Activated naive CD4-positive, alpha-beta T cell treated with anti-CD3 and anti-CD28 coated beads, Interleukin-2, amount 50 U/mL, for 24 hours (primary cell): ENCODE measurements at regions not wholly inside any gene's neighbourhood (a gene's known extent, or its start where the extent isn't known, plus 50 kb on each side); places are given as distances from the start of the nearest gene placed in this dataset.

Experiments
- H3K27ac Mint-ChIP-seq: one replicate; pipeline ENCODE4 v1.8.0; 2021; ENCODE audit warnings: mild to moderate bottlenecking, mixed read lengths
- H3K27me3 Mint-ChIP-seq: one replicate; pipeline ENCODE4 v1.8.0; 2021; ENCODE audit warnings: mixed read lengths
- H3K36me3 Mint-ChIP-seq: one replicate; pipeline ENCODE4 v1.8.0; 2021; ENCODE audit warnings: mixed read lengths
- H3K4me1 Mint-ChIP-seq: one replicate; pipeline ENCODE4 v1.8.0; 2021; ENCODE audit warnings: mixed read lengths
- H3K4me3 Mint-ChIP-seq: one replicate; pipeline ENCODE4 v1.8.0; 2021; ENCODE audit warnings: mild to moderate bottlenecking, mixed read lengths
- H3K9me3 Mint-ChIP-seq: one replicate; pipeline ENCODE4 v1.8.0; 2021; ENCODE audit warnings: mixed read lengths

- H3K9me3 Mint-ChIP-seq, result no peaks in the 10 kb centered on the region
- peaks cover 3% of the 10 kb centered on the region for H3K4me1 Mint-ChIP-seq
- H3K4me3 Mint-ChIP-seq, result no peak overlapping the region
- H3K36me3 Mint-ChIP-seq, result no peaks in the 10 kb centered on the region
- H3K27me3 Mint-ChIP-seq, result no peaks in the 10 kb centered on the region
- H3K27ac Mint-ChIP-seq, result no peak overlapping the region
Measured at GRCh38 chr16:85423631-85424030, 189.5 kb upstream of the GSE1 start.

- Mint-ChIP-seq H3K36me3 (no peaks in the 10 kb centered on the region), H3K27ac (no peak overlapping the region), H3K4me3 (no peak overlapping the region), H3K4me1 (peaks cover 3% of the 10 kb centered on the region), H3K9me3 (no peaks in the 10 kb centered on the region), H3K27me3 (no peaks in the 10 kb centered on the region)
Measured at GRCh38 chr16:85424260-85425073, 188.7 kb upstream of the GSE1 start.

GRCh38 chr16:85425074-85425662 lies 188.0 kb upstream of the GSE1 start:
- Mint-ChIP-seq H3K27ac (no peak overlapping the region), H3K9me3 (no peaks in the 10 kb centered on the region), H3K27me3 (no peaks in the 10 kb centered on the region), H3K4me3 (no peak overlapping the region), H3K4me1 (peaks cover 3% of the 10 kb centered on the region), H3K36me3 (no peaks in the 10 kb centered on the region)

- no peaks in the 10 kb centered on the region for H3K9me3 Mint-ChIP-seq
- no peaks in the 10 kb centered on the region for H3K36me3 Mint-ChIP-seq
- H3K4me3 Mint-ChIP-seq, result no peak overlapping the region
- no peaks in the 10 kb centered on the region for H3K27me3 Mint-ChIP-seq
- H3K27ac Mint-ChIP-seq, result no peak overlapping the region
- no peaks in the 10 kb centered on the region for H3K4me1 Mint-ChIP-seq
Measured at GRCh38 chr16:85426806-85427205, 186.3 kb upstream of the GSE1 start.

- H3K4me1 Mint-ChIP-seq, result no peaks in the 10 kb centered on the region
- no peak overlapping the region for H3K27ac Mint-ChIP-seq
- H3K4me3 Mint-ChIP-seq, result no peak overlapping the region
- no peaks in the 10 kb centered on the region for H3K27me3 Mint-ChIP-seq
- H3K9me3 Mint-ChIP-seq, result no peaks in the 10 kb centered on the region
- no peaks in the 10 kb centered on the region for H3K36me3 Mint-ChIP-seq
Measured at GRCh38 chr16:85428168-85428898, 184.8 kb upstream of the GSE1 start.

GRCh38 chr16:85428899-85429775 lies 184.0 kb upstream of the GSE1 start:
- no peak overlapping the region for H3K27ac Mint-ChIP-seq
- no peak overlapping the region for H3K4me3 Mint-ChIP-seq
- H3K9me3 Mint-ChIP-seq, result no peaks in the 10 kb centered on the region

GRCh38 chr16:85429776-85430522 lies 183.2 kb upstream of the GSE1 start:
- Mint-ChIP-seq H3K36me3 (no peaks in the 10 kb centered on the region), H3K27ac (no peak overlapping the region), H3K4me3 (no peak overlapping the region), H3K27me3 (no peaks in the 10 kb centered on the region), H3K9me3 (no peaks in the 10 kb centered on the region), H3K4me1 (no peaks in the 10 kb centered on the region)

More at GRCh38 chr16:85428899-85429775, 184.0 kb upstream of the GSE1 start:
- no peaks in the 10 kb centered on the region for H3K36me3 Mint-ChIP-seq
- H3K27me3 Mint-ChIP-seq, result no peaks in the 10 kb centered on the region
- no peaks in the 10 kb centered on the region for H3K4me1 Mint-ChIP-seq

GRCh38 chr16:85430523-85431421 lies 182.3 kb upstream of the GSE1 start:
- no peaks in the 10 kb centered on the region for H3K27me3 Mint-ChIP-seq
- H3K4me1 Mint-ChIP-seq, result no peaks in the 10 kb centered on the region
- H3K27ac Mint-ChIP-seq, result no peak overlapping the region
- no peaks in the 10 kb centered on the region for H3K9me3 Mint-ChIP-seq
- no peaks in the 10 kb centered on the region for H3K36me3 Mint-ChIP-seq
- H3K4me3 Mint-ChIP-seq, result no peak overlapping the region

GRCh38 chr16:85431431-85432124 lies 181.5 kb upstream of the GSE1 start:
- no peak overlapping the region for H3K27ac Mint-ChIP-seq
- H3K27me3 Mint-ChIP-seq, result no peaks in the 10 kb centered on the region
- H3K4me1 Mint-ChIP-seq, result no peaks in the 10 kb centered on the region
- no peaks in the 10 kb centered on the region for H3K9me3 Mint-ChIP-seq
- no peak overlapping the region for H3K4me3 Mint-ChIP-seq
- H3K36me3 Mint-ChIP-seq, result no peaks in the 10 kb centered on the region

- Mint-ChIP-seq H3K4me1 (no peaks in the 10 kb centered on the region), H3K27me3 (no peaks in the 10 kb centered on the region), H3K4me3 (no peak overlapping the region), H3K27ac (no peak overlapping the region), H3K9me3 (no peaks in the 10 kb centered on the region), H3K36me3 (no peaks in the 10 kb centered on the region)
Measured at GRCh38 chr16:85432606-85433005, 180.5 kb upstream of the GSE1 start.

GRCh38 chr16:85433477-85433876 lies 179.6 kb upstream of the GSE1 start:
- Mint-ChIP-seq H3K36me3 (no peaks in the 10 kb centered on the region), H3K27ac (no peak overlapping the region), H3K27me3 (no peaks in the 10 kb centered on the region), H3K4me1 (no peaks in the 10 kb centered on the region), H3K9me3 (no peaks in the 10 kb centered on the region), H3K4me3 (no peak overlapping the region)

- no peaks in the 10 kb centered on the region for H3K27me3 Mint-ChIP-seq
- H3K27ac Mint-ChIP-seq, result no peak overlapping the region
- H3K4me3 Mint-ChIP-seq, result no peak overlapping the region
- H3K4me1 Mint-ChIP-seq, result no peaks in the 10 kb centered on the region
- H3K36me3 Mint-ChIP-seq, result no peaks in the 10 kb centered on the region
- no peaks in the 10 kb centered on the region for H3K9me3 Mint-ChIP-seq
Measured at GRCh38 chr16:85435286-85435685, 177.8 kb upstream of the GSE1 start.

- H3K9me3 Mint-ChIP-seq, result no peaks in the 10 kb centered on the region
- H3K36me3 Mint-ChIP-seq, result no peaks in the 10 kb centered on the region
- no peak overlapping the region for H3K4me3 Mint-ChIP-seq
- H3K27me3 Mint-ChIP-seq, result no peaks in the 10 kb centered on the region
- H3K4me1 Mint-ChIP-seq, result no peaks in the 10 kb centered on the region
- peak overlapping the region; percentile 92 for H3K27ac Mint-ChIP-seq
Measured at GRCh38 chr16:85435700-85436099, 177.4 kb upstream of the GSE1 start.
